ENCODE measurements at regions not wholly inside any gene's neighbourhood (a gene's known extent, or its start where the extent isn't known, plus 50 kb on each side); places are given as distances from the start of the nearest gene placed in this dataset.

- TF ChIP-seq IRF3 (IDR thresholded peaks at IDR 0.05; ENCODE audit: low read depth, low read length) (no peak), JUND (IDR thresholded peaks at IDR 0.05) (no peak)
Observed at GRCh38 chr6:113338644-113339043, 518.5 kb upstream of the MARCKS start (continued).

- H3K4me1 ChIP-seq (ENCODE audit: control insufficient read depth in 1 of 2, insufficient read depth in 2 of 2, low read depth in 1 of 2, low read length in 1 of 2): peaks cover 0 to 6% of the 10 kb centered on the region in 2 experiments; a peak in 2 of 4 replicates
- no peak overlapping the region for H3K4me2 ChIP-seq
- no peaks in the 10 kb centered on the region for H4K20me1 ChIP-seq (ENCODE audit: insufficient read depth)
- no peaks in the 10 kb centered on the region for H3K27me3 ChIP-seq (ENCODE audit: insufficient read depth)
- H3K36me3 ChIP-seq (replicated peaks in 1 of 2; ENCODE audit: control insufficient read depth in 1 of 2, insufficient read depth in 2 of 2, low read length in 1 of 2): no peaks in the 10 kb centered on the region
- no peak overlapping the region for H2AFZ ChIP-seq (ENCODE audit: low read depth)
- H3K79me2 ChIP-seq (ENCODE audit: insufficient read depth): no peaks in the 10 kb centered on the region
- no peaks in the 10 kb centered on the region for H3K9me2 ChIP-seq
- POLR2A ChIA-PET: interaction anchor here (0.6 kb wide), 1 partner anchor 520 kb away, joined by 3 read pairs; no protein-coding TSS in a partner anchor
- H3F3A ChIP-seq (replicated peaks; ENCODE audit: insufficient read depth): peaks cover 4% of the 10 kb centered on the region
- TF ChIP-seq TAF1 (IDR thresholded peaks at IDR 0.05; ENCODE audit: borderline replicate concordance, low read depth, low read length) (no peak), USF2 (IDR thresholded peaks at IDR 0.05; ENCODE audit: borderline replicate concordance, low read depth, low read length) (no peak), IRF3 (IDR thresholded peaks at IDR 0.05; ENCODE audit: low read depth, low read length) (no peak), FOXM1 (IDR thresholded peaks at IDR 0.05; ENCODE audit: low read depth) (no peak), RAD21 (IDR thresholded peaks at IDR 0.05; ENCODE audit: low read length) (no peak), PBX3 (IDR thresholded peaks at IDR 0.05) (no peak), SMC3 (IDR thresholded peaks at IDR 0.05; ENCODE audit: low read depth, low read length) (no peak), EZH2phosphoT487 (IDR thresholded peaks at IDR 0.05; ENCODE audit: borderline replicate concordance, low read depth) (no peak), REST (IDR thresholded peaks at IDR 0.05; ENCODE audit: low read depth, low read length) (no peak)
- H3K9ac ChIP-seq: no peak overlapping the region
- DNase-seq: no peak
- H3K27ac ChIP-seq (ENCODE audit: low read depth in 2 of 2, low read length in 1 of 2): no peak overlapping the region
- H3K4me3 ChIP-seq (ENCODE audit: low read depth in 2 of 2, low read length in 1 of 2): no peak overlapping the region
- CTCF ChIA-PET: no interaction called here
- no peaks in the 10 kb centered on the region for H3K9me3 ChIP-seq
Observed at GRCh38 chr6:113339209-113339608, 517.9 kb upstream of the MARCKS start.

Data from SK-N-SH (cell line).